GM19467 (cell line): ENCODE measurements at regions not wholly inside any gene's neighbourhood (a gene's known extent, or its start where the extent isn't known, plus 50 kb on each side); places are given as distances from the start of the nearest gene placed in this dataset.
"Not testable (repeated sequence)": the region's sequence is repeated elsewhere in the genome, so short reads cannot be mapped to it uniquely, and the experiment has no call there.

Experiments
- ATAC-seq: cut with Tn5 transposase; IDR thresholded peaks from one replicate; pipeline ENCODE4 v1.9.1; 2021; ENCODE audit warnings: mild to moderate bottlenecking, moderate library complexity; ENCODE audit not compliant: unreplicated experiment

DNA sequence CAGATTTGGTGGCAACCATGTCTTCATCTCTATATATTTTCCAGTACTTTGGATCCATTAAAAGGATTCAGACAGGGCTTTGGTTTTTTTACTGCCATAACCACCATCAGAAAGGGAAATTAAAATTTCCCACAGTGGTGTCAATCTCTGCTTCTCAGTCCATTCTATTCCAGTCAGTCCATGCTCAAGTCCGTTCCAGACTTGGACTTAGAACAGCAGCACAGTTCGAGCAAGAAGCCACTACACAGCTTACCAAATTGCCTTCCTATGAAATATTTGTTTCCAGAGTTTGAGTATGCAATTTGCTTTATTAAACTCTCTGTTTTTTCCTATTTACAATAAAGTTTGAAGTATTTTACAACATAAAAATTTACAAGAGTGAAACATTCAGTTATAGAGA, 306.5 kb upstream of the GULP1 start:
- ATAC-seq, result no peak

DNA sequence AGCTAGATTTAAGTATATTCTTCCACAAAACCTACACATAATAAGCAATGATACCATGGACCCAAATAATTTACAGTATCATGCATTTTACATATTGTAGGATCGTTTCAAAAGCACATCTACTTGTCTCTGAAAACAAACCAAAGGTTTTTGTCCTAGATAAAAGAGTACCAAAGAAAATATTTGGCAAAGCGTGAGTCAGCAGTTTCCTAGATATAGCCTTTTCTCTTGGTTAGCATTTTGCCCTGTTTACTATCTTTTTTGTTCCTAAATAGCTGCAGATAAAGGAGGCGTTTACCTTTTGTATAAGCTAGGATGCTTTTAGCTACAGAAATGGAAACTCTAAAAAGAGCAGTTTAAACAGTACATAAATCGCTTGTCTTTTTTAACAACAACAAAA, 305.8 kb upstream of the GULP1 start:
- ATAC-seq, result no peak

DNA sequence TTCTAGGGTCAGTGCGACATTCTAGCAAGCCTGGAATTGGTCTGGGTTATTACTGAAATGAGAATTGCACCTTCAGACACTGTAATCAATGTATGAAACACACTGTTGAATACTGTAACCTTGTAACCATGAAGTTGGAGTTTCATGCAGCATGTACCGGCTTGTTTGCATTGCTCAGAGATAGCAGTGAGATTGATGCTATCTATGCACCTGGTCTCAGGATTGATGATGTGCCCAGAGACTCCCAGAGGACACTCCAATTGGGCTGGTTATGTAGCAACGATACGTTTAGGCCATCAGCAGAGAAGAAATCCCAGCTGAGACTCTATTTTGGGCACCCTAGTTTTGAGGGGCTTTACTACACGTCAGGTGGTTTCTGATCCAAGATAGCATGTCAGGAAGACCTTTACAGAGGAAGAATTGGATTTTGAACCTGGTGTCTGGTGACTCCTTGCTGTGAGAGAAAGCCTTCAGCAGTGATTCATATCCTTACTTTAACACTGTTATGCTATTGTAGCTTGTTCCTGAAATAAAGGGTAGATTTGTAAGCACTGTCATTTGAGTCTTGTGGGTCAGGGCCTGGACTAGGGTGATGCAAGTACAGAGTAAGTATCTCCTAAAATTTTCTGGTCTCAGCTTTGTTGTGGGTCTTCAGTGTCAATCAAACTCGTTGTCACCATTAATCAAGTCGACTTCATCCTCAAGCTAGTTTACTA, 305.1 kb upstream of the GULP1 start:
- no peak for ATAC-seq

DNA sequence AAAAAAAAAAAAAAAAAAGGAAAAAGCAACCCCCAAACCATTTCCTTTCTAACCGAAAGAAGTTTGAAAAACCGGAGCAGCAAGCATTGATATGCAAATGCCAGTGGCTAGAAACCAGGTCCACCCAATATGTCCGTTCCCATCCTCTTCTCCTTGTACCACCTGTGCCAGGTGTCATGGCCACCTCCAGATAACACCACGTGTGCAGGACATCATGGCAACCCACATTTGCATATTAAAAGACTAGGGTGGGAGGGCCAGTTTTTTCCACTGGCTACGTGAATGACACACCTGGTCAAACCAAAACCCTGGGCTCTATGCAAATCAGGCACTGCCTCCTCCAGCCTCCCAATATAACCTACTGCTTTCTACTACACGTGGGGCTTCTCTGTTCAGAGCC, 303.3 kb upstream of the GULP1 start:
- no peak for ATAC-seq

DNA sequence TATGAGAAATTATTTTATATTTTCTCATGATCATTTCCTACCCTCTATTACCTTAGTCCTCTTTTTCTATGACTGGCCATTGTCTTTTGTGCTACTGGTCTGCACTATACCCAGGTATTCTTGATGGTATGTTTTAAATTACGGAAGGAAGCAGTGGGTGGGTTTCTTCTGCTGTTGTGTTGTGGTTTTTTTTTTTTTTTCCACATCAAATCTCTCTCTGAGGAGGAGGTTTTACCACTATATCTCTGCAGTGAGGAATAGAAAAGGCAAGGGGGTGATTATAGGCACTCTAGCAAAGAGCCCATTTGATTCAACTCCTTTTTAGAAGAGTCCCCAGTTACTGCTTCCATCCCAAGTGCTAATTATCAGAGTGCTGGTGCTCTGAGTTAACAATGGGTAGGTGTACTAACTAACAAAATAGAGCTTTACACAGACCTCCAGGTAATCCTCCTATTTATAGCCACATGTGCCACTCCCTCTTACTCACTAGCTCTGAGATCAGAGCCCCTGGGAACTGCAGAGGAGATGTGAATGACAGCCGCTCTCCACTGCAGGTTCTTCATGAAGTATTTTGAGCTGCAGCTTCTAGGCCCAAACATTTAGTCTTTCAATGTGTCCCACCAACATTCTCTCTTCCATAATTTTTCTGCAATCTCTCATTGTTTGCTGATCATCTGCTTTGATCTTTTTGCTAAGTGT, 301.6 kb upstream of the GULP1 start:
- no peak for ATAC-seq

DNA sequence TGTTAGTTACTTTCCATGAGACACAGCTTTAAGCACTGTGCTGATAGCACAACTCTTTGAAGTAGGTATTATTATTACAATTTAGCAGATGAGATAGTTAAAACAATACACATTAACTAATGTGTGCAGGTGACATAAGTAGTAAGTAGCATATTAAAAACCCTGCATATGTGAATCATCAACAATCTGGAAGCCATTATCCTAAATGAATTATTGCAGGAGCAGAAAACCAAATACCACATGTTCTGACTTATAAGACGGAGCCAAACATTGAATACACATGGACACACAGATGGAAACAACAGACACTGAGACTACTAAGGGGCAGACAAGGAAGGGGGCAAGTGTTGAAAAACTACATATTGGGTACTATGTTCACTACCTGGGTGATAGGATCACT, 300.3 kb upstream of the GULP1 start:
- ATAC-seq, result no peak

DNA sequence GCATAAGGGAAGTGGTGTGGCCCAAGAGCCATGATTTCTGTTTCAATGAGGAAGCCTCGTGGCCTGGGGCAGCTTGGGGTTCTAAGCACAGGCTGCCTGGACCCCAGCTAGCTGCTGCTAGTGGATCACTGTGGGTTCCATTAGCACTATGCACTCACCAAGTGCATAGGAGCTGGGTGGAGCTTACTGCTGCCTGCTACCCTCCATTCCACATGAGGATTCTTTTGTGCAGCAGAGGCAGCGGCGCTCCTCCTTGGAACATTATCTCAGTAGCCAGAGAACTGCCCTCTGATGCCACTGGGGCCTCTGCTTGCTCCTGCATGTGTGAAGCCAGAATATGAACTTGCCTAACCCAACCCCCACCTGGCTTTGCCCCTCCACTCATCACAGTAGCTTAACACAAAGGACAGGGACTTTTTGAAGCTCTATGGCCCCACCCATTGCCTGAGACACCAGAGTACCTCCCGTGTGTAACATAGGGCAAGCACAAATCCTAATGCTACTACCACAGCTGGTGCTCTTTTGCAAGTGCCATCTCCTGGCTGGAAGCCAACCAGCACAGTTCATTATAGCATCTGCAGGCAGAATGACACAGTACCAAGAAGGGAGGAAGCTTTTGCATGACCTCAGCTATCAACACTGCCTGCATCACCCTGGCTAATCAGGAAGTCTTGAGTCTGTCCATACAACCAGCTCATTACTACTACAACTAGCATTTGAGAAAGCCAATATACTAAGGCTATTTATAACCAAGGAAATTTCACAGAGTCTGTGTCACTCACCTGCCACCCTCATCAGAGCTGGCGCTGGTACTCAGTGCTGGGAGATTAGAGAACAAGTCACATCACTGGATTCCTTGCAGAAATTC, 297.0 kb upstream of the GULP1 start:
- no peak for ATAC-seq

DNA sequence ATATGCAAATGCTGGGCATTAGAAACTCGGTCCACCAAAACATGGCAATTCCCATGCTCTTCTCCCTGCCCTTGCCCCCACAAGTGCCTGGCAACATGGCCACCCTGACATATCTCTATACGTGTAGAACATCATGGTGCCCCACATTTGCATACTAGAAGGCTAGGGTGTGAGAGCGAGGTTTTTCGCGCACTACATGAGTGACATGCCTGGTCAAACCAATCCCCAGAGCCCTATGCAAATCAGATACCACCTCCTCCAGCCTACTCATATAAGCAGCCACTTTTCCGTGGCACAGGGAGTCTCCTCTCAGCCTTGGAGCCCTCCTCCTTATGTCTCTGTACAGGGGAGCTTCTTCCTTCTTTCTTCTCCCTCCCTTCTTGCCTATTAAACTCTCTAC, 296.1 kb upstream of the GULP1 start:
- ATAC-seq, result no peak

DNA sequence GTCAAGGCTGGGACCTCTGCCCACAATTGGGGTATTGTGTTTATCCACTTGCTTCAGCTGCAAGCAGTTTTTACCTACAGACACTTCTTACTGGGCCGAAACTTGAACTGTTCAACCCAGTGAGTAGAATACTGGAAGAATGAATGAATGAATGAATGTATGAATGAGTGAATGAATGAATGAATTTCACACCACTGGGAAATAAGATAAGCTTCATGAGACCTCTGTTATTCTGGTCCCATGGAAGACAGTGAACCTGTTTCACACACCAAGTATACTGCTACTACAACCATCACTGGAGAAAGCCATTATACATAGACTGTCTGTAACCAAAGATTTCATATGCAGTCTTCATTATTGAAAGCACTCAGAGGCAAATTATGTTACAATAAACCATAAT, 295.0 kb upstream of the GULP1 start:
- no peak for ATAC-seq

DNA sequence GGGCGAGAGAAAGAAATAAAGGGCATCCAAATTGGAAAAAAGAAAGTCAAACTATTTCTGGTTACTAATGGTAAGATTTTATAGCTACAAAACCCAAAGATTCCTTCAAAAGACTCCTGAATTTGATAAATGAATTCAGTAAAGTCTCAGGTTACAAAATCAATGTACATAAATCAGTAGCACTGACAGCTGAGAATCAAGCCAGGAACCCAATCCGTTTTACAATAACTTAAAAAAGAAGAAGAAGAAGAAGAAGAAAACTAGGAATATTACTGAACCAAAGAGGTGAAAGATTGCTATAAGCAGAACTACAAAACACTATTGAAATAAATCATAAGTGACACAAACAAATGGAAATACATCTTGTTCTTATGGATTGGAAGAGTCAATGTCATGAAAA, 291.5 kb upstream of the GULP1 start:
- no peak for ATAC-seq

DNA sequence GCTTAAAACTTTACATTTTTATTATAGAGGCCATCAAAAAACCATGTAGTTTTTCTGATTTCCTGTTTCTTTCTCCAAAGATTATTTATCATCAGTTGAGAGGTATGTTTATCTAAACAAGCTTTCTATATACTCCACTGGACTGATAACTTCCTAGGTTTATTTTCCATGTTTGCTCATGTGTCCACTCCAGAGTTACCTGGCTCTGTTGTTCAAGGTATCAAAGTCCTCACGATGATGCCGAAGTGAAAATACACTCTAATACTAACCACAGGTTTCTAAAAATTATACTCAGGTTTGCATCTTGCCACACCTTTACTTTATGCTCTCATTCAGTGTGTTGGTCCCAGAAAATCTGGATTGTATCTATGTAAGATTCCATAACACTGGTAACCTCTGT, 287.9 kb upstream of the GULP1 start:
- no peak for ATAC-seq

DNA sequence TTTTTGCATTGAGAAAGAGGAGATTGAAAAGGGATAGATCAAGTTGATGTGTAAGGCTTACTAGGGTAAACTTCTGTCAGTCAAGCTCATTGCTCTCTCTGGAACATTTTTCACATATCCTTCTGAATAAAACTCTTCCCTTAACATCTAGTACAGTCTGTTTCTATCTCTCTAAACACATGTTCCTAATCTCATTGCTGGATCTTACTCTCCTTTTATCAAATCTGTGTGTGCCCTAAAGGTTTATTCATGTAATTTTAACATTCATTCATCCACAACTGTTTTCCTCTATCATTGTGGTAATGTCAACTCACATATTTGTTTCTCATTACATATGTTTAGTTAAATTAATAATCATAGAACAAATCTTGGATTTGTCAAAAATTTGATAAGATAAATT, 277.9 kb upstream of the GULP1 start:
- no peak for ATAC-seq

DNA sequence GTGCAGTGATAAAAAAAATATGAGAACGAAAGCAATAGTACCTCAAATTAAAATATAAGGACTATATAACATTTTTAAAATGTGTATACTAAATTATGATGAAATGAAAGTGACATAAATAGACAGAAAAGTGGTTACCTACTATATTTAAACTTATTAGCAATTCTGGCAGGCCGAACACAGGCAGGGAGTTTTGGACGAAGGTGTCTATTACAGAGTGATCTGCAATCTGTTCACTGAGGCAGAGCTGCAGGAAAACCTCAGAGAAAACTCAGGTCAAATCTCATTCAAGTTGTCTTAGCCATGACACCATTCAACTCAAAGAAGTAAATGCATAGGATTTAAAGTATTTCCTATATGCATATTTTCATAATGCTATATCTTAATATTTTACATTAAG, 274.8 kb upstream of the GULP1 start:
- no peak for ATAC-seq

DNA sequence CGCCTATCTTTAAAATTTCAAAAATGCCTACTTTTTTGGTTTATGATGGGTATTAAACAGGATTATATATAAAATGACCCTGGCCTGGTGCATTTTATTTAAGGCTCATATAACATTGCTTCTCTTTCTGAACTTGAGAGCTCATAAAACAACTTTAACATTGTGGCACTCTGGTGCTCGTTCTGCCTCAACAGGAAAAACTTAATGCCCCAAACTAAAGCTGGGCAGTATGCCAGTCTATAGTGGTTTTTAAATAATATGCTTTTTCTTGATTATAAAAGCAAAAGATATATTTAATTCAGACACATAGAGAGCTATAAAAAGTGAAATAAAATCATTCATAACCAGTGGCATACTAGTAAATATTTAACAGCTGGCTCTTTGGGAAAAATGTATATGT, 269.3 kb upstream of the GULP1 start:
- ATAC-seq, result no peak

DNA sequence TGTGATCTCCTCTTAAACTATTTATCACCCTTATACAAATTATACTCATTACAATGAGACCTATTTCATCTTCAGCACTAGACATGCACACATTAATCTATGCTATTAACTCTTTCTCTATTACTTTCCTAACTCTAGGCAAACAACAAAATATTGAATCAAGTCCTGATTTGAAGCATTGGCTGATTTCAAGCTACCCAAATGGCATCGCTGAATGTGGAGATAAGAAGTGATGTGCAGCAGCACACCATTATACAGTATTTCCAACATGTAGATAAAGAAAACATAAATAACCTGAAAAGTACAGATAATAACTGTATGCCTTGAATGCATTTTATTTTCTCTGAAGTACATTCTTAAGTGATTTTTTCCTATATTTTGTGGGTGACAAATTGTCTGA, 268.6 kb upstream of the GULP1 start:
- ATAC-seq, result no peak

DNA sequence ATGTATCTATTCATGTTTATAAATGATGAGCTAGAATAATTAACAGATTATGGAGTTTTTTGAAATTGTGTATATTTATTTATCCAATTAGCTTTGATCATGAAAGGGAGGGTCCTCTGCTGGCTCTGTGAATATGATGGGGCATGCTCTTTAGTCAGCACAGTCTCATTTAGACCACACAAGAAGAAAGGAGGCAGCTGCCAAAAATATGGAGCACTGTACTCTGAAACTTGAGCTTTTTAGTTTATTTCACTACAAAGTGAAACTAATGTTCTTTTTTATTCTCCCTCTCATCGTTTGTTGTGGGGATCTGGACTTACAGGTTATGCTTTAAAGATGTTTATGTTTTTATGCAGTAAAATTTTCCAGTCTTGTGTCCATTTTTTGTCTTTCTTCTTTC, 266.9 kb upstream of the GULP1 start:
- no peak for ATAC-seq

DNA sequence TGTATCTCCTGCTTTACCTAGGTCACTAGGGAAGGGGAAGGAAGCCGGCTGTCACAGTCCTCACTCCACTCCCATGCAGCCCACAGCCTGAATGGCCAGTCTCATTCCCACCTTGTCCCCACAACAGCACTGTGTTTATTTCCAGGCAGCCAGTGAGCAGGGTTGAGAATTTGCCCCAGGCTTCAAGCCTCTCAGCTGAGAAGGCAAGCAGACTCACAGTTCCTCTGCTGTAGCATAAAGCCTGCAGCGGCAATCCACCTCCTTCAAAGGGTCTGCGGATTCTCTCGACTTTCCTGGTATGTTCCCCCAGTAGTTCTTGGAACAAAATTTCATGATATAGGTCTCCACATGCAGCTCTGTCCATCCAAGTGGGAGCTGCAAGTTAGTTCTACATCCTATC, 262.9 kb upstream of the GULP1 start:
- no peak for ATAC-seq

DNA sequence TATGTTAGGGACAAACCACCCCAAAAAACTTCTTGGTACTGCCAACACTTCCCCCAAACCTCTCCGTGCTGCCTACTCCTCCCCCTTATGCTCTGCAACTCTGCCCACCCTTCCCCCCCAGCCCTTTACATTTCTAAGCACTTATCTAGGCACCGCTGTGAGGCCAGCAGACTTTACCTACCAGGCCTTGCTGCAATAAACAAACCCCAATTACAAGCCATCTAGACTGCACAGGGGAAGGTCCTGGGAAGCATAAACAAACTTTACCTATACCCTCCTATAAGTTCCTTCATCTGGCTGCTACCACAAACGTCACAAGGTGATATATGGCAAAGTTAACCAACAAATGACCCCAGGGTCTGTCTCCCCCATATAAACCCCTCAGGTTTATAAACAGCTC, 259.4 kb upstream of the GULP1 start:
- no peak for ATAC-seq

DNA sequence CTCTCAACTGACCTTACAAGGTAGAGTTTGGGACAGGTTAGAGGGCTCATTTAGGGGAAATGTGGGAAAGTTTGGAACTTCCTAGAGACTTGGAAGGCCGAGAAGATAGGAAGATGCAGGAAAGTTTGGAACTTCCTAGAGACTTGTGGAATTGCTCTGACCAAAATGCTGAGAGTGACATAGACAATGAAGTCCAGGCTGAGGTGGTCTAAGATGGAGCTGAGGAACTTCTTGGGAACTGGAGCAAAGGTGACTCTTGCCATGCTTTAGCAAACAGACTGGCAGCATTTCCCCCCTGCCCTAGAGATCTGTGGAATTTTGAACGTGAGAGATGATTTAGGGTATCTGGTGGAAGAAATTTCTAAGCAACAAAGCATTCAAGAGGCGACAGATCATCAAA, 258.9 kb upstream of the GULP1 start:
- no peak for ATAC-seq

DNA sequence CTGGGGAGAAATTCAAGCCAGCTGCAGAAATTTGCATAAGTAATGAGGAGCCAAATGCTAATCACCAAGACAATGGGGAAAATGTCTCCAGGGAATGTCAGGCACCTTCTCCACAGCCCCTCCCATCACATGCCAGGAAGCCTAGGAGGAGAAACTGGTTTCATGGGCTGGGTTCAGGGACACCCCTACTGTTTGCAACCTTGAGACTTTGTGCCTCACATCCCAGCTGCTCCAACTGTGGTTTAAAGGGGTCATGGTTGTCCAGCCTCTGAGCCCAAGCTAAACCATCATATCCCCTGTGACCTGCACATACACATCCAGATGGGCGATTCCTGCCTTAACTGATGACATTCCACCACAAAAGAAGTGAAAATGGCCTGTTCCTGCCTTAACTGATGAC, 258.4 kb upstream of the GULP1 start:
- ATAC-seq, result not testable (repeated sequence)

DNA sequence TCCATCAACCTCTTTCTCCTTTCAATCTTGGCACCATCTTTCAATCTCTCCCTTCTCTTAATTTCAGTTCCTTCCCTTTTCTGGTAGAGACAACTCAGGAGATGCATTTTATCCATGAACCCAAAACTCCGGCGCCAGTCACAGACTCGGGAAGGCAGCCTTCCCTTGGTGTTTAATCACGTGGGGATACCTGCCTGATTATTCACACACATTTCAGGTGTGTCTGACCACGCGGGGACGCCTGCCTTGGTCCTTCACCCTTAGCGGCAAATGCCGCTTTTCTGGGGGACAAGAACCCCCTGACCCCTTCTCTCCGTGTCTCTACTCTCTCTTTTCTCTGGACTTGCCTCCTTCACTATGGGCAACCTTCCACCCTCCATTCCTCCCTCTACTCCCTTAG, 257.6 kb upstream of the GULP1 start:
- ATAC-seq, result not testable (repeated sequence)

DNA sequence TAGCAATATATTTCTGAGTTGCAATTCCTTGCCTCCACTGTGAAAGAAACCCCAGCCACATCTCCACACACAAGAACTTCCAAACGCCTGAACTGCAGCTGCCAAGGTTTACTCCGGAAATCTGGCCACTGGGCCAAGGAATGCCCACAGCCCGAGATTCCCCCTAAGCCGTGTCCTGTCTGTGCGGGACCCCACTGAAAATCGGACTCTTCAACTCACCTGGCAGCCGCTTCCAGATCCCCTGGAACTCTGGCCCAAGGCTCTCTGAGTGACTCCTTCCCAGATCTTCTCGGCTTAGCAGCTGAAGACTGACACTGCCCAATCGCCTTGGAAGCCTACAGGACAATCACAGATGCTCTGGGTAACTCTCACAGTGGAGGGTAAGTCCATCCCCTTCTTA, 256.3 kb upstream of the GULP1 start:
- ATAC-seq, result not testable (repeated sequence)
